ENCODE measurements at regions not wholly inside any gene's neighbourhood (a gene's known extent, or its start where the extent isn't known, plus 50 kb on each side); places are given as distances from the start of the nearest gene placed in this dataset.
A peak's percentile ranks its signal among the peaks of the same experiment; 100 is the strongest.

DNA sequence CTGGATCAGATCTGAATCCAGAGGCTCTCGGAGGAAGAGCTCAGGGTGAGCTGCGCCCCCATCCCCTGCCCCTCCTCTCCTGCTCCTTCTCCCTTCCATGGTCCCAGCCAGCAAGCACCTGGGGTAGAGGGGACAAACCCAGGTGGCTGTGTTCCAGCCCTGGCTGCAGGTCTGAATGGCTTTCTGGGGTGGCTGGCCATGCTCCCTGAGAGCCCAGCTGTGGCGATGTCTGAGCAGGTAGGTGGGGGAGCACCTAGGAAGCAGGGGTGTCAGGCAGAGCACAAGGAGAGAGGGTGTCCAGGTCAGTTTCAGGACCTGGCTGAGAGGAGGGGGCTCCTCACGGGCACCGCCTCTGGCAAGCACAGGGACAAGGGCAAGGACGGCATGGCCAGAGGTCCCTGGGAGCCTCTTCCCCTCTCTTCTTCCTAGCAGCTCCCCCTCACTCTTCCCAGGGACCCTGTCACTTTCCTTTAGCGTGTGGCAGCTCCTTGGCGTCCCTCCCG is 310.0 kb downstream of the SEC14L1 start:
- no peak for DNase-seq

DNA sequence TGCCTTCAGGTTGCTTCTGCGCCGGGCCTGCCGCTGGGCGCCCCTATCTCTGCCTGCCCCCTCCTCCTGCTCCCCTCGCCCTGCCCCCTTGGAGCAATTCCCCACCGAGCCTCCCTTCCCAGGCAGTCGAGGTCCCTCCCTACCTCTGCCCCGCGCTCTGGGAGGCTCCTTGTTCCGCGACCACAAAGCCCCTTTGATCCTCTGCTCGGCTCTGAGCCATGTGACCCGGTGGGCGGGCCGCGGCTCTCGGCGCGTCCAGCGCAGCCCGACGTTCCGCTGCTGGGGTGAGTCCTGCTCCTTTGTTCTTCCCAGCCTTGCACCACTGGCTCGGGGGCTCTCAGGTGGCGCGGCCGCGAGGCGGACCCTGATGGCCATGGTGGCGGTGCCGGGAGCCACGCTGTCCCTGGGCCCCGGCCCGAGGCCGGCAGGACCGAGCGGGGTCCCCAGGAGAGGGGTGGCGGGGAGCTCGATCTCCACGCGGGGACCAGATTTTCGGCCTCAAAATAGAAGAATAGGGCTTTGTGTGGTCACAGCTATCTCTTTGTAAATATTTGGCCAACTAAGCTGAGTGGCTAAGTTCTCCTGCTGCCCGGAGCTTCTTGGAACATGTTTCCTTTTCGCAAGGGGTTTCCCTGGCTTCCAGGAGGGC is 310.6 kb downstream of the SEC14L1 start:
- DNase-seq, result peak; percentile 86

DNA sequence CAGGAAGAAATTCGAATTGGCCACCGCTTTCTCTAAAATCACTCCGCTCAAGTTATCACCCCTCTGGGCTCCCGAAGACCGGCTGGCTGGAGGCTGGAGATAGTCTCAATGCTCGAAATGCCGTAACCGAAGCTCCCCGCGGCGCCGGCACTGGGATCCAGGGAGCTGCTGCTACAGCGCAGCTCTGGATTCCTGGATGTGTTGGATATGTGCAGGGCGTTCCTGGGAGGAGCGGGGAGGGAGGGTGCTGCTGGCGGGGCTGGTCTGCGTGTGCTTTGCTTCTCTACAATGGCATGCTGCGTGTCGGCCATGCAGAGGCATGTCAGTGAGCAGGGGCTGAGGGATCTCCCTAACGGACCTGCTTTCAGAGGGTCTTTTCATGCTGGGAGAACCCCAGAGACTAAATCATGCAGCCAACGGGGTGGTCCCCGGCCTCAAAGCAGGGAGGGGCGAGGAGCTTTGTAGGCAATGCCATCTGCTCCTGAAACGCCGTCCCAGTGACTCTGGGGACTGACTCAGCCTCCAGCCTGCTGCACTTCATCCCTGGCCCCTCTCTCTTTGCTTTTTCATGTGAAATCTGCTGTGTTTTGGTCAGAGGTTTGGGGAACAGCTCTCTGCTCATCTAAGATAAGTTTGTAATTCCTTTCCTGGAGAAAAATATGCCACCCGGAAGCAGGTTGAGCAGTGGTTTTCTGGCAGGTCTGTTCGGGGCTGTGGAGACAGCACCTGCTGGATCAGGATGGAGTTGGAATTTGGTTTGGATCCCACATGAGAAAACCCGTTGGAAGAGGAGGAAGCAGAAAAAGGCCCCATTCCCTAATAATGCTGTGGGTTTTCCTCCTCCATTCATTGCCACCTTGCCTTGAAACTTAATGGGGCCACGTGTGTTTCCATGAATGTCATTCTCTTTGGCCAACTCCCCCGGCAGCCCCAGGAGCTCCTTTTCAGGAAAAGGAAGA is 311.4 kb downstream of the SEC14L1 start:
- peak; percentile 56 for DNase-seq

DNA sequence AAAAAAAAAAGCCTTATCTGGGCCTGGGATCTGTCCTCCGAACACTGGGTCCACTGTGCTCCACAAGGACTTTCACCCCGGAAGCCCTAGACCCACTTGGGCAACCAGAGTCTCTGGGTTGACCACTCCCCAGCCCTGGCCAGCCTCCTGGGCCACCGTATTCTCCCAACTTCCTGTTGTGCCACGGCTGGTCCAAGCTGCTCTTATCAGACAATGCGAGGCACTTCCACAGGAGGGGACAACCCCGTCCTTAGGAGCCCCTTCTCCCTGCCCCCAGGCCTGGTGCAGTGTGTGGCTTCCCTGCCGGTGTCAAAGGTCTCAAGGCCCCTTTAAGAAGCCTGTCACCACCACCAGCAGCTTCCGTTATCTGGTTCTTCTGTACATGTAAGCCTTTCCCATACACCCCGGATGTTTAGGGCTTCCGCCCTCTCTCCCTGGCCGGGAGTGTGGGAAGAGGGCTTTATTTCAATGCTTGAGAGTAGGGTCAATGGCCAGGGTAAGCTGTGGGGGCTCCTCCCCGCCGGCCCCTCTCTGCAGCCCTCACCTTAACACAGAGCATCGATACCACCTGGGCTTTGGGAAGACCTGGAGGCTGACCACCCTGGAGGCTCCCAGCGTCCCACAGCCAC is 313.0 kb downstream of the SEC14L1 start:
- DNase-seq, result peak; percentile 85

DNA sequence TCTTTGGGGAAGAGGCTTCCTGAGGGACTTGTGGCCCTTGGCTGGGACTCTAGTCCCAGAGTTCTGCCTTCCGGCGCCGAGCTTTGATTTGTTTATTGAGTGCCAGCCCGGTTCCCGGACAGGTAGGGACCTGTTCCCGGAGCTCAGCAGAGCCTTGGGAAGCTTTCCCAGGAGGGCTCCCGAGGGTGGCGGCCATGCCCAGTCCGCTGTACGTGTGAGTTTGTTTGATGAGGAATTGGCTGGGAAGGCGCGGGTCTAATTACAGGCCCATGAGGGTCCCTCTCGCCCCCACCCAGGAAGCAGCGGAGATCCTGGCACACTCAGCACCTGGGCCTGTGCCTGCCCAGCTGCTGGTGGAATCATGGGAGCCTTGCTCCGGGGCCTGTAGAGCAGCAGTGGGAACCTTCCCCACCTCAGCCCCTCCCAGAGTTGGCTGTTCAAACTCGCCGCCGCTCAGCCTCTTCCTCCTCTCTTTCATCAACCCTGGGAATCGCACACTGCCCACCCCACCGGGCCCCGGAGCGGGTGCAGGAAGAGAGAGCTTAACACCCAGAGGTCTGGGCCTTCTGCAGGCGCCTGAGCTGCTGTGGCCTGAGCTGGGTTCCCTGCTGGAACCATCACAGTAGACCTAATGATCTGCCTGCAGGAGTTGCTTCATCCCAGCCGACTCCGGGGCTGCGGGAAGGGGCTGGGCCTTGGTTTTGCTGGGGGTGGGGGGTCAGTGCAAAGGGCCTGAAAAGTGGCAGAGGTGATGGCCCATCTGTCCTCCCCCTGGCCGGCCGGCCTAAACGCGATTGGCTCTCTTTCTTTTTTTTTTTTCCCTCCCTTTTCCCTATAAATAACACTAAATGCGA is 313.7 kb downstream of the SEC14L1 start:
- peak; percentile 46 for DNase-seq

DNA sequence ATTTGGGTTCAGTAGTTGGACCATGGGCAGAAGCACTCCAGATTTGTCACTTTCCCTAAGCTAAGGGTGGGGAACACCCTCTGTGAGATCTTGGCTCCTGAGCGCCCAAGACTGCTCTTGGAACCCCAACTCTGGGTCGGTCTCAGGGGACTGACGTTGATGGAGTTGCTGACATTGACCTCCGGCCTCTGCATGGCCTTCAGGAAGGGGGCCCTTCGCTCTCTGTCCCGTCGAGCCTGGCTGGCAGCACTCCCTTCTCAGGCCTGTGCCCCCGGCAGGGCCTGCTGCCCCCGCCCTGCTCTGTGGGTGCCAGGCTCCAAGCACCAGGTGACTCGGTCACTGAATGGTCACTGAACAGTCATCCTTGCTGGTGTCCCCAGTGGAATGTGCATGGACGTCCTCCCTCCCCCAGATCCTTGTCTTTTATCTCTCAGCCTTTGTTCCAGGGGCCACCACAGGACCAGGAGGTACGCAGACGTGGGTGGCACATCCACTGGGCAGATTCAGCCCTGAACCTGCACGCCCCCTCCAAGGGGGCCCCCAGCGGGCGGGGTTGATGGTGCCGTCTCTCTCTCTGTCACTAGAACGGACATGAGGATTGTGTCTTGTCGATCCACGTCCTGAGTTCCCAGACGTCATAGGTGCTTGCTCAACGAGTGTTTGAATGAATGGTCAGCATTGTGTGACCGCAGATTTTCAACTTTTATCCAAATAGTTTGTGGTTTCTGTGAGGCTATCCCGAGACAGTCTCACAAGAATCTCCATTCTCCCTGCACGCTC is 314.5 kb downstream of the SEC14L1 start:
- DNase-seq, result peak; percentile 72

DNA sequence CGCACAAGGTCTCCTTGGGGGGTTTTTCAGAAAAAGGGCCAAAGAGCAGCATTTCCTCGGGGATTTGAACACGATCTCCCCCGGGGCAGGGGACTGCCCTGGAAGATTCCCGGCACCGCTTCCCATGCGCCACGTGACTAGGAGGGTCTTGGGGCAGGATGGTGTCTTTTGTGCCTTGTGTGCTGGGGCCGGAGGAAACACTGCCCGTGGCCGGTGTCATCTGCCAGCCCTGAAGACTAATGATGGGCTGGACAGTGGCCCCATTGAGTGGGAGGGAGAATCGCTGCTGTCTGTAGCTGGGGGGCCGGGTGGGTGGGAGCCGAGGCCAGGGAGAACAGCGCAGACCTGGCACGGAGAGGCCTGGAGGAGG is 315.1 kb downstream of the SEC14L1 start:
- no peak for DNase-seq

DNA sequence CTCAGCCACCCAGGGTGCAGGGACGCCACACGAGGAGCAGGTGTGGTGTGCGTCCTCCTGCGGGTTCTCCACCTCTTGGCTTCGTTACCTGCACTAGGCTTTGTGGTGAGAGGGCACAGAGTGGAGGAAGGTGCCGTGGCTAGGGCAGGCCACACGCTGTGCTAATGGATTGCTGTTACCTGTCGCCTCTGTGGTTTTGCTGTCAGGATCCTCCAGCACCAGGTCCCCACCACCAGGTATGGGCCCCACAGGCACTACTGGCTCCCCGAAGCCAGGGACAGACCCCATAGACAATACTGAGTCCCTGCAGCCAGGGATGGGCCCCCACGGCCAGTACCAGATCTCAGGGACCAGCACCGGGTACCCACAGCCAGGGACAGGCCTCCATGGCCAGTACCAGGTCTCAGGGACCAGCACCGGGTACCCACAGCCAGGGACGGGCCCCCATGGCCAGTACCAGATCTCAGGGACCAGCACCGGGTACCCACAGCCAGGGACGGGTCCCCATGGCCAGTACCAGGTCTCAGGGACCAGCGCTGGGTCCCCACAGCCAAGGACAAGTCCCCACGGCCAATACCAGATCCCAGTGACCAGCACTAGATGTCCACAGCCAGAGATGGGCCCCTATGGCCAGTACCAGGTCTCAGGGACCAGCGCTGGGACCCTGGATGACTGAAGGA is 315.6 kb downstream of the SEC14L1 start:
- peak; percentile 51 for DNase-seq

DNA sequence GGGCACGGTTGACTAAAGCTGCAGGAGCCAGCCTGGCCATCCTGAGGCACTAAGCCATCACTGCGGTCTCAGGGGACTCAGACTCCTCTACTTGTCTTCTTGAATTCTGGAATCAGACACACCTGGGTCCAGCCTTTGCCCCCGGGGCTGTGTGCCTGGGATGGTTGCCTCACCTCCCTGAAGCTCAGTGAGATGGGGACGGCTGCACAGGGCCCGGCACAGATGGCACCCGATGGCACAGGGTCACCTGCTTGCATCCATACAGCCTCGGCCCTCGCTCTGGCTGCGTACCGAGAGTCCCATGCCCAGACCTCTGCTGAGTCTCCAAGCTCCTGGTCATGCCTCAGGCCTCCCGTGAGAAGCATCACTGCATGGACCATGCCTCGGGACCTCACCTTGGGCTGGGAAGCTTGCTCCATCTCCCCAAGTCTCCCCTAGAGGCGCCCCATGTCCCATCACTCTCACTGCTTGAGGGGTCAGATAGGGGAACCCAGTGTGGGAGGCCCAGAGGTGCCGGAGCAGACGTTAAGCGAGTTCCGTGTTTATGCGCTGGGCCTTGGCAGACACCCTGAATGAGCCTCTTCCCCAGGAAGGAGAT is 316.3 kb downstream of the SEC14L1 start:
- peak; percentile 74 for DNase-seq

DNA sequence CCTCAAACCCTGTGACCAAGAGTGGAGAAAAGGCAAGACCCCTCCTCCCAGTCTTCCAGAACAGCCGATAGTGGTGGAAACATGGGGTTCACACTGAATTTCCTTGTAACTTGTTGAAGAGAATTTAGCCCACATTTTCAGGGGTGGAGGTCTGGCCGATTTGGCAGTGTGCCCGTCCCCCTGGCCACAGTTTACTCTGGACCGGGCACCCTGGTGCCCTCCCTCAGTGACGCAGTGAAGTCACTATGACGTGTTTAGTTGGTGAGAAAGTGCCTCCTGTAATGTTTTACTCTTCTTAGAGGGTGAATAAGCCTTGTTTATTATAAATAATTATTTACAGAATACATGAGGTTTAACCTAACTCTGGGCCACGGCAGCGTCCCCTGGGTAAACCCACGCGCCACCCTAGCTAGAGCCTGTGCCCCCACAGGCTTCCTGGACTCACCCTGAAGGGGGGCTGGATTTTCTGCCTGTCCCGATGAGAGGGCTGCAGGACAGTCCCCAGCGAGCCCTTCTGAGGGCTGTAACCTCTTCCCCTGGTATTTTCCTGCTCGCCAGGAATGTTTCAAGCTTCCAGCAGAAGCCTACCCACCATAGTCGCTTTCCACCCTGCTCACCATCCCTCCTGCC is 316.9 kb downstream of the SEC14L1 start:
- DNase-seq, result peak; percentile 58

DNA sequence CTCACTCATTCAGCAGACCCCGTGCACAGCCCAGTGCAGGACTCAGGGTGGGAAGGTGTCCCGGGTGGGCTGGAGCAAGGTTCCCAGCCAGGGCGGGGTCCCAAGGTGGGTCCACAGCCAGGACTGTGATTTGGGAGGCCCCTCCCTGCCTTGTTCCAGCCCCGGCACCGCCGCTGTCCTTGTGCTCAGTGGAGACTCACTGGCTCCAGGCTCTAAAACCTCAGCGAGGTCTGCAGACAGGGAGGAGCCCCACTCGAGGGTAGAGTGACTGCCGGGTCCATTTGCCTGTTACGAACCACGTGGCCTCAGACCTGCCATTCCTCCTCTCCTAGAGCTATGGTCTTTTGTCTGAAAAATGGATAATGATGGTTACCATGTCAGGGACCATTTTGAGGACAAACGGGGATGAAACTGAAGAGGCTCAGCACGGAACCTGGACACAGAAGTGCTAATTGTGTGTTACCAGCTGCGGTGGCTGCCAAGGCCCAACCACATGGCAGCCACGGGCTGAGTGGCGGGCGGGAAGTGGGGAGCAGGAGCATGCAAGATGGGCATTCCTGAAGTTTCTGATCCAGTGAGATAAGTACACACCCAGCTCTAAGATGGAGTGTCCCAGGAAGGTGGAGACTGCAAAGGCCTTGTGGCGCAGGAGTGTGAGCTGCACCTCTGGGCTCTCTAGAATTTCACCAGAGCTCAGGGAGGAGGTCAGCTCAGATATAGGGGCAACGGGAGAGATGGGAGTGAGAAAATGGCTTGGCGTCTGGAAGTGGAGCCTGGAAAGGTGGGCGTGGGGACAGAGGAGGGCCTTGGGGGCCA is 317.6 kb downstream of the SEC14L1 start:
- peak; percentile 70 for DNase-seq

DNA sequence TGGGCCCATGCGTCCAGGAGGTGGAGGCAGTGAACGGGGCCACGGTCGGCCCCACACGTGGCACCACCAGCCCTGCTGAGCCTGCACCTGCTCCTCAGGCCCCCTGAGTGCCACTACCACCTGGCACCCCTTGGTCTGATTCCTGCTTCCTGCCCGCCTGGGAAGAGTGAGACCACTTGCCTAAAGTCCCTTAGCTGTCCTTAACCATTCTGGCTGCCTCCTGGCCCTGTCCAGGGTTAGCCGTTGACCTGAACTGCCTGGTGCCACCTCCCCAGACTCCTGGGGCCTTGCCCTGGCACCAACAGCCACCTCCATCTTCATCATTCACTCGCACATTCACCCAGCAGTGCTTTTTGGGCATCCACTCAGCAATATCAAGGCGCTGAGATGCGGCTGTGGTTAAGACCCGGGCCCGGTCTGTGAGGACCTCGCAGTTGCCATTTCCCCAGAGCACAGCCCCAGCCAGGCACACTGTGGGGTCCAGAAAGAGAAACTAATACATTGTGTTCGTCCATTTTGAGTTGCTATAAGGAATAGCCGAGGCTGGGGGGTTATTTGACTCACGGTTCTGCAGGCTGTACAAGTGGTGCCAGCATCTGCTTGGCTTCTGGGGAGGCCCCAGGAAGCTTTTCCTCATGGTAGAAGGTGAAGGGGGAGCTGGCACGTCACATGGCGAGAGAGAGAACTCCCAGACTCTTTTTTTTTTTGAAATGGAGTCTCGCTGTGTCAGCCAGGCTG is 318.4 kb downstream of the SEC14L1 start:
- DNase-seq, result peak; percentile 58

DNA sequence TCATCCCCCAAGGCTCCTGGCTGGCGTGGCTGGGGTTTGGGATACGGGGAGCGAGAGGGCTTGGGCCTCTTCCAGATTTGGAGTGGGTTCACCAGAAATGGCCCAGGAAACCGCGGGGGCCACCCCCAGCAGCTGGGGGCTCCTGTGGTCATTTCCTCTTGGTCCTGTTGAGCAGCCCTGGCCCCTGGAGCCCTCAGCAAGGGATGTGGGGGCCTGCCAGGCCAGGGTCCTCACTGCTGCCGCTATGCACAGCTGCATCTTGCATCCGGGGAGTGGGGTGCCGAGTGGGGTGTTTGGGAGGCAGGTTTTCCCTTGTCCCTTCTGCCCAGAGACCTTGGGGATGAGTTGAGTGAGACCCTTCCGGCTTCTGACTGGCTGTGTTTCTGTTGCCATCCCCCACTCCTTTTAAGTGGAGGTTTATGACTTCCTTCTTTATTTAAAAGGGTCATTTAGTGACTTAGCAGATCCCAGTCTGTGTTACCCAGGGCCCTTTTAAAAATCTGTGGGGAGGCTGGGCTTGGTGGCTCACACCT is 319.8 kb downstream of the SEC14L1 start:
- peak; percentile 68 for DNase-seq

DNA sequence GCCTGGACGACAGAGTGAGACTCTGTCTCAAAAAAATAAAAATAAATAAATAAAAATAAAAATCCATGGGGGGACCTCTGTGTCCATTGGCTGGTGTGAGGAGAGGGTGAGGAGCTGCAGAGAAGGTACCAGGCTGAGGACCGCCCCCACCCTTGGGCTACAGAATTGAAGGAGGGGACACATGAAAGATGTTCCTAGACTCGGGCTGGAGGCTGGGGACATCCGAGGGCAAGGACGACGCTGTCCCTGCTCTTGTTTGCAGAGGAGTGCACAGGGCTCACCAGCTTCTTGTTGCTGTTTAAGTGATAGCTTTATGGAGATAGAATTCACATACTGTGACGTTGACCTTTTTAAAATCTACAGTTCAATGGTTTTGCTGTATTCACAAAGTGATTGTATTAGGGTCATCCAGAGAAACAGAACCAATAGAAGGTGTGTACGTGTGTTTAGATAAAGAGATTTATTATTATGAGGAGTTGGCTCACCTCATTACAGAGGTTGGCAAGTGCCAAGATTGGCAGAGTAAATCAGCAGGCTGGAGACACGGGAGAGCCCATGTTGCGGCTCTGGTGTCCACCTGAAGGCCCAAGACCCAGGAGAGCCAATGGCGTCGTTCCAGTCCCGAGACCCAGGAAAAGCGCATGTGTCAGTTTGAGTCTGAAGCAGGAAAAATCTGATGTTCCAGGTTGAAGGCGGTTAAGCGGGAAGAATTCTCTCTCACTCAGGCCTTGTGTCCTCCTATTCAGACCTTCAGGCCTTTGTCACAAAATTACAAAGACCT is 320.7 kb downstream of the SEC14L1 start:
- DNase-seq, result no peak

DNA sequence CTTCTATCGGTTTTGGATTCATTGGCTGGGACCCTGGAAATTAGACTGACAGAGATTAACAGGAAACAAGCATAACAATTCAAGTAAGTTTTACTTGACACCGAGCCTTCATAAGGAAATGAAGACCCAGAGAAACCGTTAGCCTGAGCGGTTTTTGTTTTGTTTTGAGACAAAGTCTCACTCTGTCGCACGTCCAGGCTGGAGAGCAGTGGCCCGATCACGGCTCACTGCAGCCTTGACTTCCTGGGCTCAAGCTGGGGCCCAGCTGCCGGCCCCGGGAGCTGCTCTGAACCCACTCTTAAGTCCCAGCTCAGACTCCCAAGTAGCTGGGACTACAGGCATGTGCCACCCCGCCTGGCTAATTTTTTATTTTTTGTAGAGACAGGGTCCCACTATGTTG is 321.3 kb downstream of the SEC14L1 start:
- DNase-seq, result peak; percentile 89

DNA sequence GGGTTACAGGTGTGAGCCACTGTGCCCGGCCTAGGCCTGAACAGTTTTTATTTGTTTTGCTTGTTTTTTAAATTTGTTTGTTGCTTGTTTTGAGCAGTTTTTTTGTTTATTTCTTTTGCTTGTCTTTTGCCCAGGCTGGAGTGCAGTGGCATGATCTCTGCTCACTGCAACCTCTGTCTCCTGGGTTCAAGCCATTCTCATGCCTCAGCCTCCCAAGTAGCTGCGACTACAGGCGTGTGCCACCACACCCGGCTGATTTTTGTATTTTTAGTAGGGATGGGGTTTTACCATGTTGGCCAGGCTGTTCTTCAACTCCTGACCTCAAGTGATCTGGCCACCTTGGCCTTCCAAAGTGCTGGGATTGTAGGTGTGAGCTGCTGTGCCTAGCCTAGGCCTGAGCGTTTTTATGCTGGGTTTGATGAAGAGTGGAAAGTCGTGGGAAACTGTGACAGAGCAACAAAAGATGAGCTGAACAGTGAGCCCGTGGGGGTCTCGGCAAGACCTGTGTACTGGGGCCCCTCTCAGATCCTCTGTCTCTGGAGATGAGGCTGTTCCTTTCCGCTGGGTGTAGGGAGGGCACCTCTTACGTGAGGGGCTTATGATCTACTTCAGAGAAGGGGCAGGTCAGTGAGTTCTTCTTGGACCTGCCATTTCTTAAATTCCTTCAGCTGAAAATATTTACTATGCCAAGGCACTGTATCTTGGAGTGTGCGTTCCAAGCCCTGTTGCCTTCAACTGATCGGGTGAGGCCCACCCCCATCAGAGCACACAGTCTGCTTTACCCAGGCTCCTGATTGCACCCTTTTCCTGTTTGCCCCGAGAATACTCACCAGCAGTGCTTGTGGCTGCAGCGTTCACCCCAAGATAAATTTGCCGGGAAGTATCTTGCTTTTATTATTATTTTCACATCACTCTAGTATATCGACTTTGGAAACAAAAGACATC is 322.1 kb downstream of the SEC14L1 start:
- no peak for DNase-seq

All from activated CD4-positive, alpha-beta T cell treated with anti-CD3 and anti-CD28 coated beads, Interleukin-10, Interleukin-2, amounts not matched to agents 100 ng/mL and 50 ng/mL, durations not matched to agents 16 hours and 8 hours (primary cell).